Mammary epithelial cell (primary cell): ENCODE measurements at regions not wholly inside any gene's neighbourhood (a gene's known extent, or its start where the extent isn't known, plus 50 kb on each side); places are given as distances from the start of the nearest gene placed in this dataset.
"Not testable (repeated sequence)": the region's sequence is repeated elsewhere in the genome, so short reads cannot be mapped to it uniquely, and the experiment has no call there.

Experiments
- EZH2 ChIP-seq: IDR thresholded peaks from 2 replicates; pipeline ENCODE4 v1.6.1; 2012; ENCODE audit warnings: low read length, inconsistent platforms, borderline replicate concordance
- TF ChIP-seq, protein P1 (sequence below), 2 donors: IDR thresholded peaks in 1 of 2; conservative IDR thresholded peaks in 1 of 2; 2 replicates each; pipeline ENCODE4 v1.5.1; 2011 to 2012; ENCODE audit warnings: inconsistent platforms in 2 of 2, low read length in 2 of 2, mild to moderate bottlenecking in 2 of 2, control low read depth in 1 of 2, low read depth in 1 of 2; ENCODE audit not compliant: insufficient read depth in 1 of 2; ENCODE audit errors: extremely low read depth in 1 of 2

DNA sequence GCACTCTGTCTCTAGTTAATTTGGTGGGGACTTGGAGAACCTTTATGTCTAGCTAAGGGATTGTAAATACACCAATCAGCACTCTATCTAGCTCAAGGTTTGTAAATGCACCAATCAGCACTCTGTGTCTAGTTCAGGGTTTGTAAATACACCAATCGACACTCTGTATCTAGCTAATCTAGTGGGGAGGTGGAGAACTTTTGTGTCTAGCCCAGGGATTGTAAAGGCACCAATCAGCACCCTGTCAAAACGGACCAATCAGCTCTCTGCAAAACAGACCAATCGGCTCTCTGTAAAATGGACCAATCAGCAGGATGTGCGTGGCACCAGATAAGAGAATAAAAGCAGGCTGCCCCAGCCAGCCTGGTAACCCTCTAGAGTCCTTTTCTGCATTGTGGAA lies 107.1 kb upstream of the DNAJC10 start:
- TF ChIP-seq, protein P1, sequence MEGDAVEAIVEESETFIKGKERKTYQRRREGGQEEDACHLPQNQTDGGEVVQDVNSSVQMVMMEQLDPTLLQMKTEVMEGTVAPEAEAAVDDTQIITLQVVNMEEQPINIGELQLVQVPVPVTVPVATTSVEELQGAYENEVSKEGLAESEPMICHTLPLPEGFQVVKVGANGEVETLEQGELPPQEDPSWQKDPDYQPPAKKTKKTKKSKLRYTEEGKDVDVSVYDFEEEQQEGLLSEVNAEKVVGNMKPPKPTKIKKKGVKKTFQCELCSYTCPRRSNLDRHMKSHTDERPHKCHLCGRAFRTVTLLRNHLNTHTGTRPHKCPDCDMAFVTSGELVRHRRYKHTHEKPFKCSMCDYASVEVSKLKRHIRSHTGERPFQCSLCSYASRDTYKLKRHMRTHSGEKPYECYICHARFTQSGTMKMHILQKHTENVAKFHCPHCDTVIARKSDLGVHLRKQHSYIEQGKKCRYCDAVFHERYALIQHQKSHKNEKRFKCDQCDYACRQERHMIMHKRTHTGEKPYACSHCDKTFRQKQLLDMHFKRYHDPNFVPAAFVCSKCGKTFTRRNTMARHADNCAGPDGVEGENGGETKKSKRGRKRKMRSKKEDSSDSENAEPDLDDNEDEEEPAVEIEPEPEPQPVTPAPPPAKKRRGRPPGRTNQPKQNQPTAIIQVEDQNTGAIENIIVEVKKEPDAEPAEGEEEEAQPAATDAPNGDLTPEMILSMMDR (conservative IDR thresholded peaks at IDR 0.05 in 1 of 2, IDR thresholded peaks at IDR 0.05 in 1 of 2; ENCODE audit: extremely low read depth in 1 of 2, insufficient read depth in 1 of 2, low read depth in 1 of 2, low read length in 2 of 2) = not testable (repeated sequence)
- not testable (repeated sequence) for TF ChIP-seq EZH2
